ENCODE measurements at regions not wholly inside any gene's neighbourhood (a gene's known extent, or its start where the extent isn't known, plus 50 kb on each side); places are given as distances from the start of the nearest gene placed in this dataset.

GRCh38 chr14:82879949-82880535 is 1346.4 kb upstream of the SEL1L start:
- intact Hi-C loops (cut with micrococcal nuclease), result no loop called here

DNA sequence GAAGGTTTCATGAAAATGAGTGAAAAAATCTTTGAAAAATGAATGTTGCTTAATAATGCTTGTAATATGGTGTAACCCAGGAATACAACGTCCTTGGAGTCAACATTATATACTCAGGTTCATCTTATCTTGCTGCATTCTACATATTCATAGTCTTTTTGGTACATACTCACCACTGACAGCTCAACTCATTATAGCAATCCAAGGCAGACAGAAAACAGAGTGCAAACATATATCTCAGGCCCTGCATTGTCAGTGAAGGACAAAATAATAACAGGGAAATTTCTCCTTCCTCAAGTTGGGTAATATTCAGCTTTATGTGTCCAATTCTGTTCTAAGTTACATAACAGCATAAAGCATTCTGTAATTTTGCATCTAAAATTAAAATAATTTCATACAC is 1353.0 kb upstream of the SEL1L start:
- no peak overlapping the region for H3K4me2 ChIP-seq (replicated peaks; ENCODE audit: extremely low read depth, low read length, poor library complexity, severe bottlenecking)
- no peak for DNase-seq
- TF ChIP-seq, protein P1, sequence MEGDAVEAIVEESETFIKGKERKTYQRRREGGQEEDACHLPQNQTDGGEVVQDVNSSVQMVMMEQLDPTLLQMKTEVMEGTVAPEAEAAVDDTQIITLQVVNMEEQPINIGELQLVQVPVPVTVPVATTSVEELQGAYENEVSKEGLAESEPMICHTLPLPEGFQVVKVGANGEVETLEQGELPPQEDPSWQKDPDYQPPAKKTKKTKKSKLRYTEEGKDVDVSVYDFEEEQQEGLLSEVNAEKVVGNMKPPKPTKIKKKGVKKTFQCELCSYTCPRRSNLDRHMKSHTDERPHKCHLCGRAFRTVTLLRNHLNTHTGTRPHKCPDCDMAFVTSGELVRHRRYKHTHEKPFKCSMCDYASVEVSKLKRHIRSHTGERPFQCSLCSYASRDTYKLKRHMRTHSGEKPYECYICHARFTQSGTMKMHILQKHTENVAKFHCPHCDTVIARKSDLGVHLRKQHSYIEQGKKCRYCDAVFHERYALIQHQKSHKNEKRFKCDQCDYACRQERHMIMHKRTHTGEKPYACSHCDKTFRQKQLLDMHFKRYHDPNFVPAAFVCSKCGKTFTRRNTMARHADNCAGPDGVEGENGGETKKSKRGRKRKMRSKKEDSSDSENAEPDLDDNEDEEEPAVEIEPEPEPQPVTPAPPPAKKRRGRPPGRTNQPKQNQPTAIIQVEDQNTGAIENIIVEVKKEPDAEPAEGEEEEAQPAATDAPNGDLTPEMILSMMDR (IDR thresholded peaks at IDR 0.05), result no peak
- Mint-ChIP-seq H3K4me1 (no peaks in the 10 kb centered on the region), H3K4me3 (no peak overlapping the region), H3K27me3 (ENCODE audit: low read depth in 3 of 3) (no peaks in the 10 kb centered on the region), H3K9me3 (peaks cover 4 to 15% (median 8%) of the 10 kb centered on the region in 7 donors), H3K36me3 (no peaks in the 10 kb centered on the region), H3K27ac (no peak overlapping the region)
- H3K9me3 ChIP-seq (replicated peaks in 1 of 2; ENCODE audit: control insufficient read depth in 1 of 2, insufficient read depth in 1 of 2, low read length in 2 of 2), result peaks cover 0 to 6% of the 10 kb centered on the region in 2 donors
- H2AFZ ChIP-seq (ENCODE audit: insufficient read depth, low read depth, low read length, poor library complexity, severe bottlenecking), result no peak overlapping the region
- no peak overlapping the region for H3K4me3 ChIP-seq (replicated peaks in 1 of 3; ENCODE audit: low read depth in 2 of 3, low read length in 3 of 3)
- no peak overlapping the region for H3K27ac ChIP-seq (ENCODE audit: low read depth in 1 of 2, low read length in 2 of 2)
- no peaks in the 10 kb centered on the region for H3K4me1 ChIP-seq (ENCODE audit: control insufficient read depth in 1 of 2, insufficient read depth in 2 of 2, low read length in 2 of 2)
- no peaks in the 10 kb centered on the region for H4K20me1 ChIP-seq (ENCODE audit: insufficient read depth, low read length)
- H3K79me2 ChIP-seq (ENCODE audit: insufficient read depth, low read length), result no peaks in the 10 kb centered on the region
- no peaks in the 10 kb centered on the region for H3K36me3 ChIP-seq (replicated peaks in 1 of 2; ENCODE audit: control insufficient read depth in 1 of 2, insufficient read depth in 2 of 2, low read length in 2 of 2)
- no peak overlapping the region for H3K9ac ChIP-seq (ENCODE audit: insufficient read depth, low read length, poor library complexity, severe bottlenecking)
- no CpG with 5 or more reads among the region's 1 CpG for WGBS (ENCODE audit: insufficient coverage)
- intact Hi-C loops (cut with micrococcal nuclease), result no loop called here
- no peaks in the 10 kb centered on the region for H3K27me3 ChIP-seq (ENCODE audit: control insufficient read depth in 2 of 2, insufficient read depth in 2 of 2, low read length in 2 of 2)

More at GRCh38 chr14:82879949-82880535, 1346.4 kb upstream of the SEL1L start:
- Mint-ChIP-seq H3K36me3 (no peaks in the 10 kb centered on the region), H3K4me1 (no peaks in the 10 kb centered on the region), H3K4me3 (no peak overlapping the region), H3K9me3 (peaks cover 0 to 3% (median 0%) of the 10 kb centered on the region in 7 donors), H3K27me3 (ENCODE audit: low read depth in 3 of 3) (no peaks in the 10 kb centered on the region), H3K27ac (no peak overlapping the region)
- TF ChIP-seq, protein P1 (IDR thresholded peaks at IDR 0.05), result no peak
- H3K4me1 ChIP-seq (ENCODE audit: control insufficient read depth in 1 of 2, insufficient read depth in 2 of 2, low read length in 2 of 2), result no peaks in the 10 kb centered on the region
- H3K79me2 ChIP-seq (ENCODE audit: insufficient read depth, low read length), result no peaks in the 10 kb centered on the region
- no peak overlapping the region for H3K4me3 ChIP-seq (replicated peaks in 1 of 3; ENCODE audit: low read depth in 2 of 3, low read length in 3 of 3)
- H2AFZ ChIP-seq (ENCODE audit: insufficient read depth, low read depth, low read length, poor library complexity, severe bottlenecking), result no peak overlapping the region
- WGBS (ENCODE audit: insufficient coverage), result 89% methylated on average over 1 of the region's 5 CpGs
- H3K27me3 ChIP-seq (ENCODE audit: control insufficient read depth in 2 of 2, insufficient read depth in 2 of 2, low read length in 2 of 2), result no peaks in the 10 kb centered on the region
- H3K9ac ChIP-seq (ENCODE audit: insufficient read depth, low read length, poor library complexity, severe bottlenecking), result no peak overlapping the region
- no peak overlapping the region for H3K4me2 ChIP-seq (replicated peaks; ENCODE audit: extremely low read depth, low read length, poor library complexity, severe bottlenecking)
- no peaks in the 10 kb centered on the region for H3K36me3 ChIP-seq (replicated peaks in 1 of 2; ENCODE audit: control insufficient read depth in 1 of 2, insufficient read depth in 2 of 2, low read length in 2 of 2)
- H3K27ac ChIP-seq (ENCODE audit: low read depth in 1 of 2, low read length in 2 of 2), result no peak overlapping the region
- H4K20me1 ChIP-seq (ENCODE audit: insufficient read depth, low read length), result no peaks in the 10 kb centered on the region
- no peak for DNase-seq
- H3K9me3 ChIP-seq (replicated peaks in 1 of 2; ENCODE audit: control insufficient read depth in 1 of 2, insufficient read depth in 1 of 2, low read length in 2 of 2), result no peaks in the 10 kb centered on the region

Measured in CD14-positive monocyte (primary cell).